ENCODE measurements at regions not wholly inside any gene's neighbourhood (a gene's known extent, or its start where the extent isn't known, plus 50 kb on each side); places are given as distances from the start of the nearest gene placed in this dataset.

DNA sequence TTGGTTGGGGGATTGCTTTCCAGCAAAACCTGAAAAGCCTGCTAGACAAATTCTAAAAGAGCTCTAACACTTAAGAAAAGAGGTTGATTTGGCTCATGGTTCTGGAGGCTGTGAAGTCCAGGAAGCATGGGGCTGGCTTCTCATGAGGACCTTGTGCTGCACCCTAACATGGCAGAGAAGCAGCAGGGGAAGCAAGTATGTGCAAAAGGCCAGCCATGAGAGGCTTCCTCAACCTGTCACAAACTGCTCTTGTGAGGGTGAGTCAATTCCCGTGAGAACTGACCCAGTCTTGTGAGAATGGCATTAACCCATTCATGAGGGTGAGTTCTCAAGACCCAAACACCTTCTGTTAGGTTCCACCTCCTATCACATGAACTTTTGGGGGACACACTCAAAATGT is 54.3 kb upstream of the IGFBP3 start:
- TF ChIP-seq, protein P1, sequence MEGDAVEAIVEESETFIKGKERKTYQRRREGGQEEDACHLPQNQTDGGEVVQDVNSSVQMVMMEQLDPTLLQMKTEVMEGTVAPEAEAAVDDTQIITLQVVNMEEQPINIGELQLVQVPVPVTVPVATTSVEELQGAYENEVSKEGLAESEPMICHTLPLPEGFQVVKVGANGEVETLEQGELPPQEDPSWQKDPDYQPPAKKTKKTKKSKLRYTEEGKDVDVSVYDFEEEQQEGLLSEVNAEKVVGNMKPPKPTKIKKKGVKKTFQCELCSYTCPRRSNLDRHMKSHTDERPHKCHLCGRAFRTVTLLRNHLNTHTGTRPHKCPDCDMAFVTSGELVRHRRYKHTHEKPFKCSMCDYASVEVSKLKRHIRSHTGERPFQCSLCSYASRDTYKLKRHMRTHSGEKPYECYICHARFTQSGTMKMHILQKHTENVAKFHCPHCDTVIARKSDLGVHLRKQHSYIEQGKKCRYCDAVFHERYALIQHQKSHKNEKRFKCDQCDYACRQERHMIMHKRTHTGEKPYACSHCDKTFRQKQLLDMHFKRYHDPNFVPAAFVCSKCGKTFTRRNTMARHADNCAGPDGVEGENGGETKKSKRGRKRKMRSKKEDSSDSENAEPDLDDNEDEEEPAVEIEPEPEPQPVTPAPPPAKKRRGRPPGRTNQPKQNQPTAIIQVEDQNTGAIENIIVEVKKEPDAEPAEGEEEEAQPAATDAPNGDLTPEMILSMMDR (IDR thresholded peaks at IDR 0.05; ENCODE audit: low read depth, low read length): no peak
- H3K4me3 ChIP-seq (ENCODE audit: low read depth, low read length): no peak overlapping the region

DNA sequence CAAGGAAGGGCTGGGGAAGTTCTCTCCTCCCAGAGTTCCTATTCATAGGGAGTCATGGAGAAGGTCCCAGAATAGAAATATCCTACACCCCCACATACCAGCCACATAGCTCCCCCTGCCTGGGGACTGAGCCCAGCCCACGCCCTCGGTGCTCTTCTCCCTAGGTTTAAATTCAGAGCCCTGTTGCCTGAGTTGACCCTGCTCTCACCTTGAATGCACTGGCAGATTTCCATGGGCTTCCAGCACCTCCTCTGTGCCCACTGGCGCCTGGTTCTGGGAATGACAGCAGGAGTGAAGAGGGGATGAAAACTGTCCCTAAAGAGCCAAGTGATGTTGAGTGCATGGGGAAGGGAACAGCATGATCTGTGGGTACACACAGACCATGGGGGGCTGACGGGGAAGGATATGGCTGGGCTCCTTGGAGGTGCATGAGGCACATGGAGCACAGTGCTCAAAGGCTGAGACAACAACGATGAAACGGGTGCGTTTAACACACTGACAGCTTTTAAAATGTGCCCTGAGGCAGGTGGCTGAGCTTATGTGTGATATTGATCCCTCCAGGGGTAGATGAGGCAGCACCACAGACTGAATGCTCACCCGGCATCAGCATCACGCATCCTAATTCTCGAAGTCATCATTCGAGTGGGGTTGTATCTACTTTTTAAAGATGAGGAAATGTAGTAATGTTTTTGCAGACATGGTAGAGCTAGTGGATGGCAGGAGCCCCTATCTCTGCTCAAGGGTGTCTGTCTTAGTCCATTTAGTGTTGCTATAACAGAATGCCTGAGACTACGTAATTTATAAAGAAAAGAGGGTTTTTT is 53.7 kb upstream of the IGFBP3 start:
- no peak overlapping the region for H3K4me3 ChIP-seq (ENCODE audit: low read depth, low read length)

DNA sequence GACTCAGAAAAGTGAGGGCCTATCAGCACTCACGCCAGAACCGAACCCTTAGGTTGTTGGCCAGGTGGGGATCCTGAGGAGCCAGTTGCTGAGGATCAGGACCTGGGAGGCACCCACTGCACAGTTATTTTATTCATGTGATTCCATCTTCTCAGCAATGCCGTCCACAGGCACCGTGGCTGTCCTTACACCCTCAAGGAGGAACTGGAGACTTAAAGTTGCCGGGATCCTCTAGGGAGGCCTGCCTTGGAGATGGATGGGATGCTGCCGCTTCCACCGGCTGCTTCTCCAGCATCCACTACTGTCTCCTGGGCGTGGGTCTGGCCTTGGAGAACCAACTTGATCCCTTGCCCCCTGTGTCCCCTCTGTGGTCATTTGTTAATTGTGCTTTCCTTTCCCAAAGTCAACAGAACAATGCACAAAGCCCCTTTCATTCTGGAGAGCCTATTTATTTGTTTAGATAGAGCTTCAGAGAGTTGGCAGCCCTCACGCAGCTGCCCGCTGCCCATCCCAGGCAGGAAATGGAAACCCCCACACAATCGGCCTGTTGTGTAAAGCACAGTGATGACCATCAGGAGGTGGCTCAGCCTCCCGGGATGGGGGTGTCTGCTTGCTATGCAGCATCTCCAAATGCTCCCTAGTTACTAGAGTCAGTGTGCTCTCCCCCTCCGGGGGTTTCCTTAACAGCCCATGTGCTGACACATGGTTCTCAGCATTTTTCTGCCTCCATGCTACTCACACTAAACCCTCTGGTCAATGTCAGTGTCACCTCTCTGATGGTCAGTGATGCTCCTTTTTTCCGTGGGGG is 52.9 kb upstream of the IGFBP3 start:
- no peak overlapping the region for H3K4me3 ChIP-seq (ENCODE audit: low read depth, low read length)
- TF ChIP-seq, protein P1 (IDR thresholded peaks at IDR 0.05; ENCODE audit: low read depth, low read length): no peak

More for the DNA sequence above, 53.7 kb upstream of the IGFBP3 start:
- TF ChIP-seq, protein P1 (IDR thresholded peaks at IDR 0.05; ENCODE audit: low read depth, low read length): no peak

DNA sequence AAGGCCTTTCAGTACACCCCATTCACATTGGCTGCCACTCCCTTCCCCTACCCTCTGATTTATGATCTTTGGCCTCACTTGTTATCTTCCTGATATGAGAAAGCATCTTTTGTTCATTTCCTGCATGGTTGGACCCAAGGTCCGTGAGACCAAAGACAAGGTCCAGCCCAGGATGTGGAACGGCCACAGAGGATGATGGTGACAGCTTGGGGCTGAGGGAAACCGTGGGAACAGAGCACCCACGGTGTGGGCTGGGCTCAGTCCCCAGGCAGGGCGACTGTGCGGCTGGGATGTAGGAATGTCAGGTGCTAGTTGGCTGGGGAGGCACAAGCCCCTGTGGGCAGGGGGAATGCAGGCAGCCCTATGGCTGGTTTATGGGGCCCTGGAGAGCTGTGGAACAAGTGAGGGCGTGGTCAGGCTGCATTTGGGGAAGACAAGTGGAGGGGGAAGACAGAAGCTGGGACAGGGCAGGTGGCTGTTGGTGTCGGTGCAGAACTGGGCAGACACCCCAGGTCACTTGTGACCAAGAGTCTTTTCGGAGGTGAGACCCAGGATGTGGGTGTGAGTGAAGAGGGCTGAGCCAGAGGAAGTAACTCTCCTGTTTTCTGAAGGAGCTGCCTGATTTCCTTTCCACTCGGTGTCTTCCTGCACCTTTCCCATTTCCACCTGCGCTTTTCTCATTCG is 51.7 kb upstream of the IGFBP3 start:
- H3K4me3 ChIP-seq (ENCODE audit: low read depth, low read length): no peak overlapping the region
- TF ChIP-seq, protein P1 (IDR thresholded peaks at IDR 0.05; ENCODE audit: low read depth, low read length): no peak

DNA sequence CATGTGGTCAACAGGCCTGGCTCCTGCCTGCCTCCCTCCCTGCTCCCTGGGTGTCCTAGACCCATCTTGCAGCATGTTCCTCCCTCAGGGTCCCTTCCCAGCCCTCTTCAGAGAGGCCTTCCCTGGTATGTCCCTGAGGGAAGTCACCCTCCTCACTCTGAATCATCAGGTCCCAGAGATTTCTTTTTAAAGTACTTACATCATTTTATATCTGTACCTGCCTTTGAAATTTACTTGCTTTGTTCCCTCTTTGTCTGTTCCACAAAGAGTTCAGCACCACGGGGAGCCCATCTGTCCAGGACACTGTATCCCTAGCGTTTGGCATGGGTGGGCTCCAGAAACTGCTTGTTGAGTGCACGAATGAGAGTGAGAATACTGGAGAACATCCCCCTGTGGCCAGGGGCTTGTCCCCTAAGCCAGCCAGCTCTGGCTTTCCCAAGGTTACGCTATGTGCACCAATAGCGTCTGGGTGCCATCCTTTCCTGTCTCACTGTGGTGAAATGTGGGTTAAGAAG is 50.6 kb upstream of the IGFBP3 start:
- TF ChIP-seq, protein P1 (IDR thresholded peaks at IDR 0.05; ENCODE audit: low read depth, low read length): no peak
- no peak overlapping the region for H3K4me3 ChIP-seq (ENCODE audit: low read depth, low read length)

DNA sequence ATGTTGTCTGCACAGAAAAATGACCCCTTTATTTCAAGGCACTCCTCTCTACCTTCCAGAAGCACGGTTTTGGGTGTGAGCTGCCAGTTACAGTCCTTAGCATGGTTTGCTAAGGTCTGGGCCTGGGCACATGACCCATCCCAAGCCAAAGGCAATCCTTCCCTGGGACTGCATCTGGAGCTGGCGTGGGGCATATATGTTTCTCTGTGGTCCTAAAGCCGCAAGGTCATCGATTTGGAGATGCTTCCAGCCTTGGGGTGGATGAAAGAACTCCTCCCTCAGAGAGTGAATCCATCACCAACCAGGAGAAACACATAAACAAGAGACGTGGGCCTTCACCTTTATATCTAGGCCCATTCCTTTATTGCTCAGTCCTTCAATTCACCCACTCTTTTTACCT is 50.1 kb upstream of the IGFBP3 start:
- no peak overlapping the region for H3K4me3 ChIP-seq (ENCODE audit: low read depth, low read length)
- TF ChIP-seq, protein P1 (IDR thresholded peaks at IDR 0.05; ENCODE audit: low read depth, low read length): no peak

Measured in WI38 (cell line).